Mammary epithelial cell (primary cell): ENCODE measurements at regions not wholly inside any gene's neighbourhood (a gene's known extent, or its start where the extent isn't known, plus 50 kb on each side); places are given as distances from the start of the nearest gene placed in this dataset.

Experiments
- EZH2 ChIP-seq: IDR thresholded peaks from 2 replicates; pipeline ENCODE4 v1.6.1; 2012; ENCODE audit warnings: low read length, inconsistent platforms, borderline replicate concordance
- TF ChIP-seq, protein P1 (sequence below), 2 donors: IDR thresholded peaks in 1 of 2; conservative IDR thresholded peaks in 1 of 2; 2 replicates each; pipeline ENCODE4 v1.5.1; 2011 to 2012; ENCODE audit warnings: inconsistent platforms in 2 of 2, low read length in 2 of 2, mild to moderate bottlenecking in 2 of 2, control low read depth in 1 of 2, low read depth in 1 of 2; ENCODE audit not compliant: insufficient read depth in 1 of 2; ENCODE audit errors: extremely low read depth in 1 of 2

GRCh38 chr12:87196321-87196720, 832.9 kb downstream of the C12orf50 start:
- TF ChIP-seq, protein P1, sequence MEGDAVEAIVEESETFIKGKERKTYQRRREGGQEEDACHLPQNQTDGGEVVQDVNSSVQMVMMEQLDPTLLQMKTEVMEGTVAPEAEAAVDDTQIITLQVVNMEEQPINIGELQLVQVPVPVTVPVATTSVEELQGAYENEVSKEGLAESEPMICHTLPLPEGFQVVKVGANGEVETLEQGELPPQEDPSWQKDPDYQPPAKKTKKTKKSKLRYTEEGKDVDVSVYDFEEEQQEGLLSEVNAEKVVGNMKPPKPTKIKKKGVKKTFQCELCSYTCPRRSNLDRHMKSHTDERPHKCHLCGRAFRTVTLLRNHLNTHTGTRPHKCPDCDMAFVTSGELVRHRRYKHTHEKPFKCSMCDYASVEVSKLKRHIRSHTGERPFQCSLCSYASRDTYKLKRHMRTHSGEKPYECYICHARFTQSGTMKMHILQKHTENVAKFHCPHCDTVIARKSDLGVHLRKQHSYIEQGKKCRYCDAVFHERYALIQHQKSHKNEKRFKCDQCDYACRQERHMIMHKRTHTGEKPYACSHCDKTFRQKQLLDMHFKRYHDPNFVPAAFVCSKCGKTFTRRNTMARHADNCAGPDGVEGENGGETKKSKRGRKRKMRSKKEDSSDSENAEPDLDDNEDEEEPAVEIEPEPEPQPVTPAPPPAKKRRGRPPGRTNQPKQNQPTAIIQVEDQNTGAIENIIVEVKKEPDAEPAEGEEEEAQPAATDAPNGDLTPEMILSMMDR (conservative IDR thresholded peaks at IDR 0.05 in 1 of 2, IDR thresholded peaks at IDR 0.05 in 1 of 2; ENCODE audit: extremely low read depth in 1 of 2, insufficient read depth in 1 of 2, low read depth in 1 of 2, low read length in 2 of 2): no peak
- TF ChIP-seq EZH2: no peak
